ENCODE measurements at regions not wholly inside any gene's neighbourhood (a gene's known extent, or its start where the extent isn't known, plus 50 kb on each side); places are given as distances from the start of the nearest gene placed in this dataset.

- TF ChIP-seq POLR2A (IDR thresholded peaks at IDR 0.05; ENCODE audit: low read depth, low read length) (no peak), POLR2AphosphoS5 (IDR thresholded peaks at IDR 0.05; ENCODE audit: low read depth, low read length) (no peak), TAF1 (IDR thresholded peaks at IDR 0.05; ENCODE audit: borderline replicate concordance, low read depth, low read length) (no peak)
Measured at GRCh38 chr5:100188778-100189177, 346.4 kb upstream of the FAM174A start.
